ENCODE measurements at regions not wholly inside any gene's neighbourhood (a gene's known extent, or its start where the extent isn't known, plus 50 kb on each side); places are given as distances from the start of the nearest gene placed in this dataset.

DNA sequence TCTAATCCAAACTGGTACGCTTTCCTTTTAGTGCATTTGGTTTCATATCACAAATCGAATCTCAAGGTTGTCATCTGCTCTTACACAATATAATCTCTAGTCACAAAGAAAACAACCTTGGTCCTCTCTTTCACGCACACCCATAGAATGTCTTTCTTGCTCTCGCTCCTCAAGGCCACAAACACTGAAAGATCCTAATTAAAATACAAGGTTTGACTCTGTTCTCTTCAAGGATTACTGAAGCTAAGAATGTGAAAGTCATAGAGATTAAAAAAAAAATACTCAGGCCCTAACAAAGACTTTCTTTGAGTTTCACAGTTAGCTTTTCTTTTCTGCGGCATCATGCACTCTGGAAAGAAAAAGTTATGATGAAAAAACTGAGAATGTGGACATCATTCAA lies 891.5 kb downstream of the EFNB2 start:
- DNase-seq, result no peak

DNA sequence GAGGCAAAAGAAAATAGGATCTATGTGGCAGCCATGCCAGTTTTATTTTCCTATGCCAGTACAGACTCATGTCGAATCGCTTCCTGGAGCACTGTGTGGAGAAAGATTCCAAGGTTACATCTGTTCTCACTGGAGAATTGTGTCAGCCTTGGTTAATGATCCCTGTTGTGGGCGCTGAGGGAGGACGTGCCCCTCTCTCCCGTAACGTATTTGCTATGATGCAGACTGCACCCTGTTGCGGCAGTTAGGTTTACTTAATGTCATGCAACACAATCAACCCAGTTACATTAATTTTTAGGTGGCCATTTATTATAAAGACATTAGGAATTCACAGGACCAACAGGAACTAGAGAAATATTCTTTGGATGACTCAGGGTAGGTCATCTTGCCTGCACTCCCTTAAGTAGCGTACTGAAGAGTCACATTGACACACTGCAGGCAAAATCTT lies 892.9 kb downstream of the EFNB2 start:
- no peak for DNase-seq

DNA sequence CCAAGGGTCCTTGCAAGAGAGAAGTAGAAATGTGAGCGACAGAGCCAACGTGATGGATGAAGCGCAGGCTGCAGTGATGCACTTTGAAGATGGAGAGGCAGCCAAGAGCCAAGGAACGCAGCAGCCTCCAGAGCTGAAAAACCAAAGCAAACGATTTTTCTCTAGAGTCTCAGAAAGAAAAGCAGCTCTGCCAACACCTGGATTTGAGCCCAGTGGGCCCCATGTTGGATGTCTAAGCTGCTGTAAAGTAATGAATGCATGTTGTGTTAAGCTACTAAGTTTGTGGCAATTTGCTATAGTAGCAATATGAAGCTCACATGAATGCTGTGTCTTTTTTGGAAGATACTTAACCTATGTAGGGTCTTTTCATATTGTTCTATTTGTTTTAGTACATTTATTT lies 894.3 kb downstream of the EFNB2 start:
- DNase-seq, result peak; percentile 27 to 71

DNA sequence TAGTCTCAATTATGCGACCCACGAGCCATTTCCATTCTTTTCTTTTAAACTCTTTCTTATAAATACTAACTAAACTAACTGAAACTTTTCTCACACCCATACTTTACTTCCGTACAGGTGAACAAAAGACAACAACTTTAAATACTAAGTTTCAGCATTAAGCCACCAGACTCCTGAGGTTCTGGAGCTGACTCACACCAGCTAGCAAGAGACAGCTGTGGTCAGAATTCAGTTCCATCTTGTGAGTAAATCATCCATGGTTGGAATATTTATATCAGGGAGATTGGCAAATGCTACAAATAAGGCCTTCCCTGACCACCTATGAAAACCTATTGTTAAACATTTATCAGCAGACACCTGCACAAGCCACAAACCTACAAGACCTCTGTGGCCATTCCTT lies 897.0 kb downstream of the EFNB2 start:
- no peak for DNase-seq

DNA sequence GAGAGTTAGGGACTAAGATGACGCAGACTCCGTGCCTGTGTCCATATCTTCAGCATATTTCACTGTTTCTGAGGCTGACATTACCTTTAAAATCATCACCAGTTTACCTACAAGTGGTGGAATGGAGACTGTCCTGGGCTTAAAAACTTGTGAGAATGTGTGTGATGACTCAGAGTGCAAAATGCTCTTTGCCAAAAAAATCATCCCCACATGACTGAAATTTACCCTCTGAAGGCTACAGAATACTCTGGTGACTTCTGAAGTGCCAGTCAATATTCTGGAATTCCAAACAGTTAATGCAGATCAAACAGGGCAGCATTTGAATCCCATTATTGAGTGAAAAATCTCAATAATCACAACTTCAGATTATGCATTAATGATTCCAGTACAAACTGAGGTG lies 901.4 kb downstream of the EFNB2 start:
- no peak for DNase-seq

DNA sequence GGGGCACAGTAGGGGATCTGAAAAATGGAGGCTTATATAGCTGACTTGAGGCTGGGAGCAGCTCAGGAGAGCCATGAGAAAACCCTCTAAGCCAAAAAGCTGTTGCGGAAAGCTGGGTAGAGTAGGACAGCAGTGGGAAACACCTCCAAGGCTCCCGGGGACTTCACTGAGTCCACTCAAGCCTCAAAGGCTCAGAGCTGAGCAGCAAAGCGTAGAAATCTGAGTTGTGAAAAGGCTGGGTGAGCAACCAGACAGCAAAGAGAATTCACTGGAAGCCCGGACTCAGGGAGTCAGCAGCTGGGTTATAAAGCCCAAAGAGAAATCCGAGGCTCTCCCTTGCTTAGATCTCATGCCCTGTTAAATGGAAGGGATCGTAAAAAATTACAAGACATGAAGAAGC lies 905.0 kb downstream of the EFNB2 start:
- DNase-seq, result no peak

DNA sequence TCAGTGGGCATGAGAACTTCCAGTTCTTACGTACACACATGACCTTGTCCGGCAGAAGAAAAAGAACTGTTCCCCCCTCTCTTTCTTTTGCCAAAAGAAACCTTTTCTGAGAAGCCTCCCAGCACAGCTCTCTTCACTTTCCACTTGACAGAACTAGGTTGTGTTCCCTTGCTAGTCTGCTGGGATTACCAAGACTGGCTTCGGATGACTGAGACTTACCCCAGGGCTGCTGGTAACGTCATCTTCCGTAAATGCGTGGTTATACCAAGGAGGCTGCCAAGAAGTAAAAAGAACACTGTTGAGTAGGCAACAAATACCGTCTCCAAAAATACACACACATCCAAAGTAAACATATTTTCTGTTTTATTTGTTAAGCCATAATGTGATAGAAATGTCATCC lies 908.2 kb downstream of the EFNB2 start:
- DNase-seq, result no peak

DNA sequence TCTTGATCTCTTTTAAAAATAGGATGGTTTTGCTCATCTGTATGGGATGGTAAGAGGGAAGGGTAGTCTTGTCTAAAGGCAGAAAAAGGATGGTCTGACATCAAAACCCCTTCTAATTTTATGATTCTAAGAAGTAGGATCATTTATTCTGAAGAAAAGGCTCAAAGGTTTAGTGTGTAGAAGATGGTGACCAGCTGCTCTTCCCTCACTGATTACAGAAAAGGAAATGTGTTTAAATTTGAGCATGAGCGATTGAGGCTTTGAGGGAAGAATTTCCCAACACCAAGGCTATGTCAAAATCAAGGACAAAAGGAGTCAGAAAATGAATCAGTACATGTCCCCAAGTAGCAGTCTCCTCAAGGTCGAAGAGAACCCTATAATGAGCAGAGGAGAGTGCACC lies 909.8 kb downstream of the EFNB2 start:
- no peak for DNase-seq

DNA sequence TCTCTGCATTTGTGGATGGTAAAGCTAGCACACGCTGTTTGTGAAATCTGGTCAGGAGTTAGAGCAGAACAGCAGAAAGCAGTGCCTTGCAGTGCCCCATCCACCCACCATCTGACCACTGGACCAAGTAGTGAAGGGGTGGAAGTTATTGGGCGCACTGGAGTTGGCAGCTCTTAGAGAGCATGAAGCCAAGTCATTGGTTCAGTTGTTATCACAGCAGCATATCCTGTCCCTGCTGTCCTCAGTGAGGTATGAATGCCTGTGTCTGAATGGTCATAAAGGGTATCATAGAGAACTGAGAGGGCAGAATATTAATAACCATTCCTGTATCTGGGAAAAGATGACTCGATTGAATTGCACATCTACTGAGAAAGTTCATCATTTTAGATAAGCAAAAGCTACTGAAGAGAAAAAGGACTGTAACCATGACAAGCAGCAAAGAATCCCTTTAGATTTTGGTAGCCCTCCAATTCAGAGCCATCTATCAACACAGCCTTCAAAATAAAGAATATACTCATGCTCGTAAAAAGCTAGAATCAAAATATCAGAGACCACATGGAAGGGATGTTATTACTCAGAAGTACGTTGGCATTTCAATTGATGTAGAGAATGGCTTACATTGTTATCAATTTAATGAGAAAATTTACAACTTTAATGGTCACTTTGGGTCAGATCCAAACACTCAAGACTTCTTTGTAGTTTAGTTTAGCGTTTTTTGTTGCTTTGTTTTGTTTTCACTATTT lies 919.0 kb downstream of the EFNB2 start:
- peak; percentile 2 to 8 for DNase-seq

DNA sequence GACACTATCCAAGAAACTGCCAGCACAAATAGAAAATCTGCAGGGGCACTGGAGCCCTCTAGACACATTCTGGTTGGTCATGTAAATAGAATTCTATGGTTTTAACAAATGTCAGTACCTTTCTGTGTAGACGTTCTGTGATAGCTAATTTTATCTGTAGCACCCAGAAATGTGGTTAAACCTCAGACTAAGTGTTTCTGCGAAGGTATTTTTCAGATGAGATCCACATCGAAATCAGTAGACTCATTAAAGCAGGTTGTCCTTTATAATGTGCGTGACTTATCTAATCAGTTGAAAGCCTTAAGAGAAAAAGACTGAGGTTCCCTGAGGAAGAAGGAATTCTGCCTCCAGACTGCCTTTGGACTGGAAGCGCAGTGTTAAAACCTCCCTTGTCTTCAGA lies 922.9 kb downstream of the EFNB2 start:
- DNase-seq, result no peak

DNA sequence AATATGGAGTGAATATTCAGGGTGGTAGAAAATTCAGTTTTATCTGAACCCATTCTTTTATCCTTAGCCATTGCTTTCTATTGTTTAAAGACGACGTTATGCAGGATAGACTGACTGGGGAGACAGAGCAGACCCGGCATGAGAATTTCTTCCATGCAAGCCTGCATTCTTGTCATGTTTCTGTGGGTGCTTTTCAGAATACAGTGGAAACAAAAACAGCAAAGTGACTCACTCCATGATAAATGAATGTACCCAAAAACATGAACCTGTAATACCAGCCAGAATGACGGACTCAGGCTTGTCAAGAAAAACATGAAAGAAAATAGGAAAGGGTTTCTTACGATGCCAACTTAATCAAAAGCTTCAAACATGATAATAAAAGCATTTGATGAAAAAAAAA lies 924.0 kb downstream of the EFNB2 start:
- no peak for DNase-seq

DNA sequence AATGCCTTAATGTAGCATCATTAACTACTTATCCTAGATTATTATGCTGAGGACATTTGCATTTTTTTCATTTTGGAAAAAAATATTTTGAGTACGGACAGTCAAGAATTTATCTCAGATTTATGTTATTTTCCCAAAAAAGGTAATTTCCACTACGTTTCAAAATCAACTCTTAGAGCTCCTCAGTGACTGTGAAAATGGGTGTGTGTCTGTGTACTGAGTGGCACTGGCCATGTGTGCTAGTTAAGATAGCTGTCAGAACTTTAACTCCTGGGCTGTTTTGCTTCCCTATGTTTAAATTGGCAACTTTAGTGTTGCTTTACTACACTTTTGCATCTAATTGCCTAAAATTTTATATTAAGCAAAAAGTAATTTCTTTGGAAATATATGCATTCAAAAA lies 927.4 kb downstream of the EFNB2 start:
- no peak for DNase-seq

DNA sequence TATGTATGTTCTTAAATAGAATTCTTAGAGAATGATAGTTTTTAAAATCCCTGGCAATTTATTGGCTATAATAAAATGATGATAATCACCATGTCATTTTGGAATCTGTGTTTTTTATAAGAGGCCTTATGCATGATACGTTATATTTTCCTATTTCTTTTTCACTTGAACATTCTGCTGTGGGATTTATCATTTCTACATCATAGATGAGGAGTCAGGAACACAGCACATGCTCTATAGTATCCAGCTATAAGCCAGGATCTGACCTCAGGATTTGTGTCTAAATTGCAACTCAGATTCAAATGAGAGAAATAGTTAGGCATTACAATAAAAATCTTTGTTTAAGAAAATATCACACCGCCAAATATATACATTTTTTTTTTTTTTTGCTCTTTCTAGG lies 928.0 kb downstream of the EFNB2 start:
- no peak for DNase-seq

DNA sequence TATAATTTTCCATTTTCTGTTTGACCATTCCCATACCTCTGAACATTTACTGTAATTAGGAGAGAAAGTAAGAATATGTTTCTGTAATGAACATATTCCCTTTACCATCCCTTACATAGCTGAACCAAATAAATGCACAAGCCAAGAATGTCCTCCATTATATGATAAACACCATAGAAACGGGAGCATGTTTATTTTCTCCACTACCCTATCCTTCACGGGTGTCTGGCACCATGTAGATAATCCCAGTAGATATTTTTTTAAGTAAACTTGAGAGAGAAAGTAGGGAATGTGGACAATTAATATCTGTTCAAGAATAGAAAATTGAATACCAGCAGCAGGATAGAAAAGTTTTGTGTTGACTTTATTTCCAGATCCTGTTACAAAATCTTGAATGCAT lies 928.4 kb downstream of the EFNB2 start:
- no peak for DNase-seq

DNA sequence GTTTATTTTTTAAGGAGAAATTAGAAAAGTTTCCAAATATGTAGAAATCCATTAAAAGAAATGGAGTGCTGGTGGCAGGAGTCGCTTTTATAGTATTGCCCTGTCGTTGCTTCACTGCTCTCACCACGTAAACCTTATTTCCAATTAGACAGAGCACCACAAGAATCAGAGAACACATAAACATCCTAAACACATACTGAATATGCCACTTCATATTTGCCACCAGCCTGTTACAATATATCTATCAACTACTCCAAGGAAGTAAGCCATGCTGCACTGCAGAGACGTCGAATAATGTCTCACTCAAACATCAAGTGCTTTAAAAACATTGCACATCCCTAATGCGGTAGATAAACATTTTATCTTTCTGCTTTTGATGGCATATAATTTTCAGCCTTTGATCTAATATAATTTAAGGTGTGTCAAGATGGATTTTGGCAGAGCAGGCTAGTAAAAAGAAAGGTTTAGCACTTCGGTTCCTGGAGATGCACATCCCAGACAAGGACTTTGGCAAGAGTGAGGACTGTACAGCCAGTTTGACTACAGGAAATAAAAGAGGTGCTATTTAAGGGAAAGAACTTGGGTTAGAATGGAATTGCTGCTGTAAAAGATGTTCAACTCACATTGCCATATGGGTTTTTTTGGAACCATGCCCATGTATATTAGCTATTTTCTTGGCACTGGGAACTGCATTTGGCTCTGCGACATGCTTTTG lies 932.3 kb downstream of the EFNB2 start:
- peak; percentile 79 to 91 for DNase-seq

DNA sequence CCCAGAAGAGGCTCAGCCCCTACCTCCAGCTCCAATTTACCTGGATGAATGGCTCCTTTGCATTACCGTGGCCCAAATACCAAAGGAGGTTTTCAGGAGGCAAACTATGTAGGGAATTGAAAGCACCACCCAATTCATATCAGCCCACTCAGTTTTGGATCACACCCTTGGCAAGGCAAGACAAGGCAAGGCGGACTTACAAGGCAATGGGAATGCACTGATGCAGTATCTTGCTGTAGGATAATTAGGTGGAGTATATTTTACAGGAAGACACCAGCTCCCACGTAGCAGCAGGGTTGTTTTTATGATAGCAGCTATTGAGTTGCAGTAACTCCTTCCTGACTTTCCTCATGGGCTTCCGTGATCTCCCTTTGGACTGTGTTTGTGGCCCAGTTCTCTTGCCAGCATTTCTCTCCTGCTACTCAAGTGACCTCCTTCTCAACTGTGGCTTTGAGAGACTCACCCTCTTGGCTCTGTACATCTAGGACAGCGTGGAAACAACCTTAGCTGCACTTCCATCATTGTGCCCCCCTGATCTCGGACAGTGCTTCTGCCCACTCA lies 935.9 kb downstream of the EFNB2 start:
- DNase-seq, result no peak

DNA sequence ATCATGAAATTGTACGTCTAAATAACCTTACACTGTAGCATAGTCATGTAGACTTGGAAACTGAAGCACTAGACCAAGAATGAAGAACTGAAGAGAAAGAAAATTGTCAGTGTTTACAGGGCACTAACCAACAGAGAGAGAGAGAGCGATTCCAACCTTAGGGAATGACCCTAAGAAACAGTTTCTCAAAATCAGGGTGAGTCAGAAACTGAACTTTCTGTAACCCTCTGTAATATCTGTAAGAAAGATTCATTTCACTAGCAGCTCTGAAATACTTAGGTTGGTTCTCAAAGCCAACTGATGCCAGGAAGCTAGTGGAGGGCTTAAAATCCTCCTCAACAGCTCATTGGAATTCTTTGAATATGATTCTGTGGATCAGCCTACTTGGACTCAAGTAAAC lies 936.9 kb downstream of the EFNB2 start:
- no peak for DNase-seq

DNA sequence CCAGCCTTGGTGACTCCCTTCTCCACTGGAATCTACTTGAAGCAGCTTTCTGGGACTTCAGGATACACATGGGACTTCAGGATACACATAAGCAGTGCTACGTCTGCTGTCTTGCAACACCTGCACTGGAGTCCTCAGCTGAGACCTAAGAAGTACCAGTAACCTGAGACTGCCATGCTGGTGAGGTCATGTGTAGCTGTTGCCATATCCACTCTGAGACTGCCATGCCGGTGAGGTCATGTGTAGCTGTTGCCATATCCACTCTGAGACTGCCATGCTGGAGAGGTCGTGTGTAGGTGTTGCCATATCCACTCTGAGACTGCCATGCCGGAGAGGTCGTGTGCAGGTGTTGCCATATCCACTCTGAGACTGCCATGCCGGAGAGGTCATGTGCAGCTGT lies 937.9 kb downstream of the EFNB2 start:
- no peak for DNase-seq

DNA sequence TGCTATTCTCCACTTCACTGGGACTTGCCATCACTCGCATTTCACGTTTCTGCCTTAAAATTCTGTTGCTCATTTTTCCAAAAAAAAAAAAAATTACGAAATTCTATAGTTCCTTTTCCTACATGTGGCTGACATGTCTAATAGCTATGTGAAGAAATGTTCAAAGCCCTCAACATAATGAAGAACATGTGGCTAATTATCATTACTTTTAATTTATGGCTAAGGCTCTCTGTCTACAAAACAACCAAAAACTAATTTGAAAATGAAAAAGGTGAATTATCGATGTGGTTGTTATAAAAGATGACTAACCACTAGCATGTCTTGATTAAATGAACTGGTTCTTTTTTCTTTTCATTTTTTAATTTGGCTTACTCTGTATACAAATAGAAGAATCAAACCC lies 940.0 kb downstream of the EFNB2 start:
- DNase-seq, result no peak

DNA sequence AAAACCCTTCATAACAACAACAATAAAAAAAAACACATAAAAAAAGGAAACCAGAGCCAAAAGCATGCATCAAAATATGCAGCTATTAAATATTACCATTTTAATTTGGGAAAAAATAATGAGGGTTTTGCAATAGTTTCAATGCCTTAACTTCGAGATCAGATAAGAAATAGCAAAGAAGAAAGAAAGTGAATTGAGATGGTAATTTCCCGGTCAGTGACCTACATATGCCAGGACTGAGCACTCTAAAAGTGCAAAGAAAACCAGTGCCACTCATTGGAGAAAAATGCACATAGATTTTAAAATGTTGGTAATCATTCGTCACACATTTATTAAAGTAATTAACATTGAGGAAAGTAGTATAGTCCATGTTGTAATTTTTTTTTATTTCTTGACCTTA lies 944.2 kb downstream of the EFNB2 start:
- DNase-seq, result no peak

DNA sequence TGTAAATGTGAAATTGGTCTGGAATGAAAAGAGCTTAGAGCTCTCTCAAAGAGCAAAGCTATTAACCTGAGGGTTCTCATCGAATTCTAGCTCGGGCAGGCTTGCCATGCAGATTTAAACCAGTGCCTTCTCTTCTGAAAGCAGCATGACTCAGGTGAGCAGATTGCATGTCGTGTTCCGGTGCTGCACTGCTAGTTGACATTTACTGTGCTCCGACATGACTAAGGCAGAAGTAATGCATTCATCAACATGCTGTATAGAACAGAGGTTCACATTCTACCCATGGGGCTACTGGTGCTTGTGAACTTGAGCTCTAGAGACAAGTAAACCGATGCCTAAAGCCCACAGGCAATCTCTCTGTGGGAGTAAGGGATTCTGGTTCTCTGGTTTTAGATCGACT lies 947.7 kb downstream of the EFNB2 start:
- no peak for DNase-seq

DNA sequence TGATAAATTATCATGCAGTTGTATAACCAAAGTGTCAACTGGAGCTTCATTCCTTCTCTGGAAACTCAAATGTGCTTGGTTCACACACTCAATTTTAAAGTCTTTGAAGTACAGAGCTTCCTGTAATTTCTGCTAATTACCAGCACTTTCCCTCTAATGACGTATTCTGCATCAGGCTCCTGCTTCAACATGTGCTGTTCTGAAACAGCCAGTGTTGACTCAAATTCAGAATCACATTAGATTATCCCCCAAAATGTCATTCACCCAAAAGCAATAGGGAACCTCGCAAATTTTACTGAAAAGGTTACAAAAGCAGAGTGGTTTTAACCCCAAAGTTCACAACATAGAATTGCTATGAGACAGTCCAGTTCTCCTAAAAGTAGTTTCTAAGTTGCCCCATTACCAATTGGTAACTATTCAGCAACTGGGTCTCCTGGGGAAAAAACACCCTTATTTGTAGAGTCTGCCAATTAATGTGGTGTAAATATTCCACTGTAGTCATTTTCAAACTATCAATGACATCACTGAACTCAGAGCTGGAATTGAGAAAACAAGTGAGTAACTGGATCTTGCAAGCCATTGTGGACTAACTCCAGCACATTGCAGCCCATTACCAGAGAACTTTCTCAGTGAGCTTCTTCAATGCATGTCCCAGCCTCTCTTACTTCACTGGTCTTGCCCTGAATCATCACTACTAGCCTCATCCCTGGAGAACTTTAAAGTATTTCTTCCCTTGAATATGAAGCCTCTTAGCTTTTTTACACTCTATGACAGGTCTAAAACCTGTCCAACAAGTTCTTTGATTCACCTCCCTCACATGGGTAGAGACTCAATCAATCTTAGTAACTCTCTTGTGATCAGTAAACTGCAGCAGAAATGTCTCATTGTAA lies 955.4 kb downstream of the EFNB2 start:
- no peak for DNase-seq

DNA sequence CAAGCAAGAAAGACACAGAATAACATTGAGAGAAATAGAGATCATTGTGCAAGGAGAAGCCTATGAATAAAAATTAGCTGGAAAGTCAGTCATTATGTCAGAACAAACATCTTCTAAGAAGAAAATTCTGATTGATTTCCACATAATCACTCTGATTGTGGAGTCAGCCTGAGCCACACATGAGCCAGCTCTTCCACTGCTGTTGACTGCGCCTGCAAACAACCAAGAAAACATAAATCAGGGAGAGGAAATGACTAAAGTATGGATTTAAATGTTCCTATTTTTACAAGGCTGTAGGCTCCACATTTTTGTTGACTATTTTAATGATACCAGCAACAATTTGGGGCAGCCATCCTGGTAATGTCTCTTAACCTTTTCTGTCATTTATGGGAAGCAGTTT lies 962.3 kb downstream of the EFNB2 start:
- no peak for DNase-seq
